Type B pancreatic cell (in vitro differentiated cells): ENCODE measurements at regions not wholly inside any gene's neighbourhood (a gene's known extent, or its start where the extent isn't known, plus 50 kb on each side); places are given as distances from the start of the nearest gene placed in this dataset.

Experiments
- DNase-seq: peaks from one replicate; pipeline ENCODE4 v3.0.0; 2021; ENCODE audit warnings: mixed read lengths; ENCODE audit not compliant: unreplicated experiment; ENCODE audit errors: extremely low spot score
- H3K27ac Mint-ChIP-seq: 2 replicates; pipeline ENCODE4 v1.8.0; 2021; ENCODE audit warnings: mild to moderate bottlenecking, mixed read lengths
- H3K27me3 Mint-ChIP-seq: 2 replicates; pipeline ENCODE4 v1.8.0; 2021; ENCODE audit warnings: mixed read lengths
- H3K36me3 Mint-ChIP-seq: 2 replicates; pipeline ENCODE4 v1.8.0; 2021; ENCODE audit warnings: mixed read lengths
- H3K4me1 Mint-ChIP-seq: one replicate; pipeline ENCODE4 v1.8.0; 2021; ENCODE audit warnings: mixed read lengths; ENCODE audit not compliant: unreplicated experiment
- H3K4me3 Mint-ChIP-seq: 2 replicates; pipeline ENCODE4 v1.8.0; 2021; ENCODE audit warnings: mild to moderate bottlenecking, mixed read lengths
- H3K9me3 Mint-ChIP-seq: 2 replicates; pipeline ENCODE4 v1.8.0; 2021; ENCODE audit warnings: mixed read lengths
- TF ChIP-seq, protein P1 (sequence below): fragments of 200-600 bp; sonication (generic); conservative IDR thresholded peaks from 2 replicates; pipeline ENCODE4 v1.5.0; 2021; ENCODE audit warnings: antibody characterized with exemption, mild to moderate bottlenecking

DNA sequence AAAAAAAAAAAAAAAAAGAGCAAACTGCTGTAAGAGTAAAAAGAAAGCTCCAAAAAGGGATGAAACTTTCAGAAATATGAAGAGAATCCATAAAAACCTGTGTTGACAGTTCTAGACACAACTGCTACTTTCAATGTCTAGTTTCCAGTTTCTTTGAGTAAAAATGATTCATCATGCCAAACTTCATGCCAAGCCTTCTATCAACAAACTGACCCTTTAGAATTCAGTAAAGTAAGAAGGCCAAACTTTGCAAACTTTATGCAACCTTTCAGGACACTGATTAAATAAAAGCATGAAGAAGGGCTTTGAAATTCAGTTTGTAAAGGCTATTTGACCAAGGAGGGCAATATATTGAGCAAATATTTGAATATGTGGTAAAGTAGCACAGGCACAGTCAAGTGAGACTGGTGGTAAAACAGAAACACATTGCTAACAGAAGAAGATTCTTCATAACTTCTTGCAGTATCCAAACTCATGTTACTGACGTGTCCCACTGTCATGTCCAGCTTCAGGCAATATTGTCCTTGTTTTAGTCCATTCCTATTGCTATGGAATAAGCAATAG, 56.3 kb upstream of the CFAP20DC start:
- Mint-ChIP-seq H3K36me3 (no peaks in the 10 kb centered on the region), H3K27me3 (no peaks in the 10 kb centered on the region), H3K4me1 (peaks cover 19% of the 10 kb centered on the region), H3K9me3 (no peaks in the 10 kb centered on the region), H3K4me3 (no peak overlapping the region), H3K27ac (no peak overlapping the region)
- no peak for DNase-seq
- TF ChIP-seq, protein P1, sequence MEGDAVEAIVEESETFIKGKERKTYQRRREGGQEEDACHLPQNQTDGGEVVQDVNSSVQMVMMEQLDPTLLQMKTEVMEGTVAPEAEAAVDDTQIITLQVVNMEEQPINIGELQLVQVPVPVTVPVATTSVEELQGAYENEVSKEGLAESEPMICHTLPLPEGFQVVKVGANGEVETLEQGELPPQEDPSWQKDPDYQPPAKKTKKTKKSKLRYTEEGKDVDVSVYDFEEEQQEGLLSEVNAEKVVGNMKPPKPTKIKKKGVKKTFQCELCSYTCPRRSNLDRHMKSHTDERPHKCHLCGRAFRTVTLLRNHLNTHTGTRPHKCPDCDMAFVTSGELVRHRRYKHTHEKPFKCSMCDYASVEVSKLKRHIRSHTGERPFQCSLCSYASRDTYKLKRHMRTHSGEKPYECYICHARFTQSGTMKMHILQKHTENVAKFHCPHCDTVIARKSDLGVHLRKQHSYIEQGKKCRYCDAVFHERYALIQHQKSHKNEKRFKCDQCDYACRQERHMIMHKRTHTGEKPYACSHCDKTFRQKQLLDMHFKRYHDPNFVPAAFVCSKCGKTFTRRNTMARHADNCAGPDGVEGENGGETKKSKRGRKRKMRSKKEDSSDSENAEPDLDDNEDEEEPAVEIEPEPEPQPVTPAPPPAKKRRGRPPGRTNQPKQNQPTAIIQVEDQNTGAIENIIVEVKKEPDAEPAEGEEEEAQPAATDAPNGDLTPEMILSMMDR, result no peak

DNA sequence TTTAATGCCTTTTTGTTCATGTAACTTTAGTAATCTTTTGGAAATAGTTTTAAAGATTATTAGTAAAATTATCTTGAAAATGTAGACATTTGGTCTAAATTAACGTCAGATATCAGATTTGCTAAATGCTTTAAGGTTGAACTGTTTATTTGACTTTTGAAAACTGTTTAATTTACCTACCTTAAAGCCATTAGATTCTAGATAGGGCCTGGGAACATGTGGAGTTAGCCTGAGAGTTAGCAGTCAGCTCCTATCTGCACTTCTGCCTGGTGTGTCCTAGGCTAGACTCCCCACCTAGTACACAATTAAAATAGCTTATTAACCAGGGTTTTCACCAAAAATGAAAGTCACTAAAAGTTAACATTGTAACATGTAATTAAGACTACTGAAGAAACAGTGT, 53.7 kb upstream of the CFAP20DC start:
- no peaks in the 10 kb centered on the region for H3K36me3 Mint-ChIP-seq
- no peak for DNase-seq
- TF ChIP-seq, protein P1, result no peak
- H3K9me3 Mint-ChIP-seq, result peaks cover 5% of the 10 kb centered on the region
- peaks cover 14% of the 10 kb centered on the region for H3K4me1 Mint-ChIP-seq
- no peak overlapping the region for H3K27ac Mint-ChIP-seq
- no peak overlapping the region for H3K4me3 Mint-ChIP-seq
- peaks cover 5% of the 10 kb centered on the region for H3K27me3 Mint-ChIP-seq

GRCh38 chr3:59101231-59101736, 51.5 kb upstream of the CFAP20DC start:
- no peak for DNase-seq
- Mint-ChIP-seq H3K36me3 (no peaks in the 10 kb centered on the region), H3K27ac (no peak overlapping the region), H3K4me3 (no peak overlapping the region), H3K4me1 (peaks cover 8% of the 10 kb centered on the region), H3K27me3 (peaks cover 8% of the 10 kb centered on the region), H3K9me3 (peaks cover 9% of the 10 kb centered on the region)
- TF ChIP-seq, protein P1, result no peak
